Right lobe of liver (tissue), 6 donors: ENCODE measurements at regions not wholly inside any gene's neighbourhood (a gene's known extent, or its start where the extent isn't known, plus 50 kb on each side); places are given as distances from the start of the nearest gene placed in this dataset.

ENCODE experiments used
- ATAC-seq, 4 donors: fragments of 200-7000 bp; cut with Tn5 transposase; one replicate each; pipeline ENCODE4 v1.9.1; 2020; ENCODE audit warnings: mild to moderate bottlenecking in 4 of 4, moderate library complexity in 4 of 4
- DNase-seq, 3 donors: peaks; one replicate each; pipeline ENCODE4 v3.0.0-alpha.2; 2020
- H3K27ac ChIP-seq, 3 donors: fragments of 200-600 bp; one replicate each; pipeline ENCODE4 v1.8.0; 2022
- H3K27me3 ChIP-seq, 2 donors: fragments of 200-600 bp; one replicate each; pipeline ENCODE4 v1.8.0; 2022
- H3K36me3 ChIP-seq, 4 donors: fragments of 200-600 bp; sonication (generic) in 1 of 4; one replicate each; pipeline versions ENCODE4 v1.5.1 to v1.8.0; 2017 to 2022; ENCODE audit warnings: control low read depth in 1 of 4
- H3K4me1 ChIP-seq, 4 donors: fragments of 200-600 bp; sonication (generic) in 1 of 4; one replicate each; pipeline versions ENCODE4 v1.5.1 to v1.8.0; 2017 to 2022; ENCODE audit warnings: control low read depth in 1 of 4
- H3K4me3 ChIP-seq, 3 donors: fragments of 200-600 bp; one replicate each; pipeline ENCODE4 v1.8.0; 2022
- H3K9me3 ChIP-seq, 4 donors: fragments of 200-600 bp; sonication (generic) in 1 of 4; one replicate each; pipeline versions ENCODE4 v1.5.1 to v1.8.0; 2017 to 2022; ENCODE audit warnings: control low read depth in 1 of 4
- CTCF ChIP-seq, 4 donors: fragments of 200-600 bp in 3 of 4; fragments of 450-650 bp in 1 of 4; IDR thresholded peaks; one replicate each; pipeline versions ENCODE4 v1.5.1 to v1.8.0; 2016 to 2022; ENCODE audit warnings: antibody characterized with exemption in 4 of 4, mild to moderate bottlenecking in 2 of 4
- POLR2A ChIP-seq: fragments of 450-650 bp; IDR thresholded peaks from one replicate; pipeline ENCODE4 v1.6.1; 2017; ENCODE audit warnings: antibody characterized with exemption, mild to moderate bottlenecking
- WGBS: methylation state at CpG from one replicate; pipeline ENCODE4 v1.1.6; 2018; ENCODE audit warnings: low coverage, low lambda C conversion rate; ENCODE audit not compliant: insufficient coverage; ENCODE audit errors: missing lambda C conversion rate; 5-methylcytosine and 5-hydroxymethylcytosine counted together
- intact Hi-C, 2 donors: fragments of 100-400 bp; cut with DNase I; formaldehyde crosslinking; loops; one replicate each; pipeline versions ENCODE4 v1.11.2 to v1.14.1; 2022
- donor health status: DM: no; HTN: yes; CAD: no.
- donor health status: DM: no; HTN: no; CAD: no.
- donor health status: DM: no; HTN: no; CAD: no.
- donor health status: DM: no; HTN: yes; CAD: no.
- donor health status: DM: no; HTN: yes; CAD: no.

GRCh38 chr13:84032116-84032515 lies 149.8 kb upstream of the SLITRK1 start:
- Histone ChIP-seq H3K27me3 (no peaks in the 10 kb centered on the region), H3K36me3 (no peaks in the 10 kb centered on the region), H3K4me1 (no peaks in the 10 kb centered on the region), H3K4me3 (no peak overlapping the region), H3K27ac (no peak overlapping the region), H3K9me3 (no peaks in the 10 kb centered on the region)
- ATAC-seq (no peak), DNase-seq (no peak)
- WGBS, result 26% methylated on average over 1 of the region's 1 CpG
- intact Hi-C loops, result no loop called here
- TF ChIP-seq CTCF (IDR thresholded peaks at IDR 0.05) (no peak), POLR2A (no peak)

- no peak overlapping the region for H3K4me3 ChIP-seq
- intact Hi-C loops, result no loop called here
- no peaks in the 10 kb centered on the region for H3K36me3 ChIP-seq
- TF ChIP-seq POLR2A (no peak), CTCF (IDR thresholded peaks at IDR 0.05) (no peak)
- no peak for DNase-seq
- no peak for ATAC-seq
- no peak overlapping the region for H3K27ac ChIP-seq
- no peaks in the 10 kb centered on the region for H3K9me3 ChIP-seq
- no peaks in the 10 kb centered on the region for H3K27me3 ChIP-seq
- 40% methylated on average over 4 of the region's 4 CpGs for WGBS
- no peaks in the 10 kb centered on the region for H3K4me1 ChIP-seq
Measured at GRCh38 chr13:84031120-84031519, 148.8 kb upstream of the SLITRK1 start.

- Histone ChIP-seq H3K27me3 (no peaks in the 10 kb centered on the region), H3K27ac (no peak overlapping the region), H3K4me1 (no peaks in the 10 kb centered on the region), H3K36me3 (no peaks in the 10 kb centered on the region), H3K9me3 (no peaks in the 10 kb centered on the region), H3K4me3 (no peak overlapping the region)
- intact Hi-C loops, result no loop called here
- TF ChIP-seq CTCF (IDR thresholded peaks at IDR 0.05), result no peak
- no peak for TF ChIP-seq POLR2A
- WGBS, result 29% methylated on average over 4 of the region's 4 CpGs
- DNase-seq (no peak), ATAC-seq (no peak)
Measured at GRCh38 chr13:84029396-84029795, 147.1 kb upstream of the SLITRK1 start.

GRCh38 chr13:84025824-84026223 lies 143.6 kb upstream of the SLITRK1 start:
- TF ChIP-seq CTCF (IDR thresholded peaks at IDR 0.05), result no peak
- no peak for TF ChIP-seq POLR2A
- 26% methylated on average over 1 of the region's 1 CpG for WGBS
- intact Hi-C loops, result no loop called here
- Histone ChIP-seq H3K27ac (no peak overlapping the region), H3K4me3 (no peak overlapping the region), H3K36me3 (no peaks in the 10 kb centered on the region), H3K9me3 (no peaks in the 10 kb centered on the region), H3K27me3 (no peaks in the 10 kb centered on the region), H3K4me1 (no peaks in the 10 kb centered on the region)
- no peak for ATAC-seq
- DNase-seq, result no peak

GRCh38 chr13:83996415-83996814 lies 114.1 kb upstream of the SLITRK1 start:
- H3K4me1 ChIP-seq, result no peaks in the 10 kb centered on the region
- no peaks in the 10 kb centered on the region for H3K9me3 ChIP-seq
- intact Hi-C loops, result no loop called here
- no peak overlapping the region for H3K27ac ChIP-seq
- no peak for DNase-seq
- WGBS, result 60% methylated on average over 8 of the region's 9 CpGs
- no peak for ATAC-seq
- no peak for TF ChIP-seq CTCF (IDR thresholded peaks at IDR 0.05)
- no peak for TF ChIP-seq POLR2A
- H3K4me3 ChIP-seq, result no peak overlapping the region
- H3K36me3 ChIP-seq, result no peaks in the 10 kb centered on the region
- no peaks in the 10 kb centered on the region for H3K27me3 ChIP-seq
